HG03469 (cell line): ENCODE measurements at regions not wholly inside any gene's neighbourhood (a gene's known extent, or its start where the extent isn't known, plus 50 kb on each side); places are given as distances from the start of the nearest gene placed in this dataset.
"Not testable (repeated sequence)": the region's sequence is repeated elsewhere in the genome, so short reads cannot be mapped to it uniquely, and the experiment has no call there.

Experiments used
- ATAC-seq: cut with Tn5 transposase; IDR thresholded peaks from one replicate; pipeline ENCODE4 v1.9.1; 2021; ENCODE audit warnings: mild to moderate bottlenecking, moderate library complexity, moderate number of reproducible peaks; ENCODE audit not compliant: unreplicated experiment

DNA sequence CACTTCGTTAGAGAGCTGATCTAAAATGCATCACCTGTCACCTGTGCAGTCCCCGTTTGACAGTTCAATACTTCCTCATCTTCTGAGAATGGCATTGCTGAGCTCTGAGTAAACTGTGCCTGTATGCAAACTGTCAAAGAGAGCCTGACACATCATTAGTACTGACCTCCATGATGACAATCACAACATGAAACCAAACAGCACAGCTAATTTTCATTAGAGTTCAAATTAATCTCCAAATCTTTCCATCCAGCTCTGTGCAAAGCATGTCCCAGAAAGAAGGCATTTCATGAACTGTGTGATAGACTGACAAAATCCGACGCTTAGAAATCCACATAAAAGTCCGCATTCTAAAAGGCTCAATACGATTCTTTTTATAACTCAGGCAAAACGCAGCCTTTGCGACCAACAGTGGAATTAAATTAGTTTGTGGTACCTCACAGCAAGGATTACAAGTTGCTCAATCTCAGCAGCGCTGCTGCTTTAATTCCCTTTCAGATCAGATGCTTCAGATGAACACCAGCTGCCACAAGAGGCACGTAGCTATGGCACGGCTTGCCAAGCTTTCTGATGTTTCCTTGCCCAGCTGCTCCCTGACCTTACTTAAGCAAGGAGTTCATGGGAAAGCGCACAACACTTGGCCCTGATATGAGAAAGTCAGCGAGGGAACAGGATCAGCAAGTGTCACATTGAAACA lies 765.5 kb upstream of the PRMT6 start:
- no peak for ATAC-seq

DNA sequence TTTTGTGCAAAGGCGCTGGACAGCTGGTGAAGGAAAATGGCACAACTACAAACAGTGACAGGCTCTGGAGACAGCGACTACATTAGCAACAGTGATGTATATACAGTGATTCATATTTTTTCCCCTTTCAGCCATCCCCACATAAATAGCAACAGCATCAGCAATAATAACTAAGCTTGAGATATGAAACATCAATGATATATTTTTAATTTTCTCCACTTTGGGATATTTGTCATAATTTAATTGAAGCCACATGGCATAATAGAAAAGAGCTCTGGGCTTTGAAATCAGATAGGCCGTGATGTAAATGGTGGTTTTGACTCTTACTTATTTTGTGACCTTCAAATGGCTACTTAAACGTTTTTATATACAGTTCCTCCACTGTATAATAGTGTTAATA lies 764.3 kb upstream of the PRMT6 start:
- ATAC-seq: no peak

DNA sequence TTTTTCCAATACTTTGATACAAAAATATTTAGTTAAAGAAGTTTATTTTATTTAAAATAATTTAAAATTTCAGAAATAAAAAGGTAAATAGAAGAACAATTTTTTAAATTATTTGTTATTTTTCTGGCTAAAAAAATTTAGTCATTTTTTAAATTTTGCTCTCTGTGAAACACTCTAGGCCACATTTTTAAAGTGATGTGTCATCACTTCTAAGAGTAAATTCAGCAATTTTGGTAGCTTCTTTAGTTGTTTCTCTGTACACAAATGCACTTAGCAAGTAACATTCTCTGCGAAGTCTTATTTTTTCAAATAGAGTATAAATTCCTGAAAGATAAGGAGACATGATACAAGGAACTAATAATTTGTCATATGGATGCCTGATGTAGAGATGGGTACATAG lies 760.0 kb upstream of the PRMT6 start:
- ATAC-seq: no peak

DNA sequence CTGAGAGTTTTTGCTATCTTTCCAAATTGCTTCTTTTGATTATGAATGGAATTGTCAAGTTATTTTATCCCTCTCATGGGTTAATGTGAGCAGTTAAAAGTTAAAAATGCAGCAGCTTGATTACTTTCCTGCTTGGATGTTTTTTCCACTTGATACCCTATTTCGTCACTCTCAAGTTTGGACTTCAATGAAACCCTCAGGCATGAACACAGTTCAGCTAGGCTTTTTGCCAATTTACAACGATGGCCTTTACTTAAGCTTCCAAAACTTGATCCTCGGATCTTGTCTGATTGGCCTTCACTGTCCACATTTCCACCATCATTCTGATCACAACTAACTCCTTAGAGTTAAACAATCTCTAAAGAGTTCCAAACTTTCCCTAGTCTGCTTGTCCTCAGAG lies 752.4 kb upstream of the PRMT6 start:
- no peak for ATAC-seq

DNA sequence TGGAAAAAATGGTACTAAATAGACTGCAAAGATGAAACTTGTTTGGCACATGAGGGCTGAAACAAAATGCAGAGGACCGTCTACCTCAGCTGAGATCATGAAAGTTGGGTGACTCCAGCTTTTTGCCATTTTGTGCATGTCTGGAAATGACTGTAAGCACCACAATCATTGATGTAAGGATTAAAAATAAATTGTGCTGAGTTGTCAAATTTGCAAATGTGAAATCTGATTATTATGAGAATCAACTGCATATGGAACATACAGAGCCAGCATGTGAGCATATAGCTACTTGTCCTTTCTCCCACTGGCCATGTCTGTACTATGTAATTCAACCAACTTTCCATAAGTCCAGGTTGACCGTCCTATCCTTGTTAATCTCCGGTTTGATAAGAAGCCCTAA lies 736.9 kb upstream of the PRMT6 start:
- no peak for ATAC-seq

DNA sequence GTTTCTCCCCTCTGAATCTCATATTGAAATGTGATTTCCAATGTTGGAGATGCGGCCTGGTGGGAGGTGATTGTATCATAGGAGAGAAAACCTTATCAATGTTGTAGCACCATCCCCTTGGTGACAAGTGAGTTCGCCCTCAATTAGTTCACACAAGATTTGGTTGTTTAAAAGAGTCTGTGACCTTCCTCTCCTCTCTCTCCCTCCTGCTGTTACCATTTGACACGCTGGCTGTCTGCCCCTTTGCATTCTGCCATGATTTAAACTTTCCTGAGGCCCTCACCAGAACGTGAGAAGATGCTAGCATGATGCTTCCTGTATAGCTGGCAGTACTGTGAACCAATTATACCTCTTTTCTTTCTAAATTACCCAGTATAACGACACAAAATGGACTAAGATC lies 730.9 kb upstream of the PRMT6 start:
- ATAC-seq: no peak

DNA sequence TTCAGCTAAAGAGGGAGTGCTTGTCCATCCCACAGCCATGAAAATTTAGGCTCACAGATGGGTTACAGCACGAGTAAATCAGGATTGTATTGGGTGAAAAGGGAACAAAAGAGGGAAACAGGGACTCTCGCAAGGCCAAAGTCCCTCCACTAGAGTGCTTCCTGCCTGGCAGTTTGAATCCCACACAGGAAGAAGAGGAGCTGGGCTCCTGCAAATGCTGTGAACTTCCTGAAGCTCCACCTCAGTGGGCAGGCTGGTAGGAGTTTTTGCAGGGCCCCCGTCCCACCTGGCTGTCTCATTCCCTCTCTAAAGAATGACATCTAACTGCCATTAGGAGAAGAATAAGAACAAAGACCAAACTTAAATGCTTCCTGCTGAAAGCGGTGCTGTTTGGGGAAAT lies 712.0 kb upstream of the PRMT6 start:
- ATAC-seq: no peak

DNA sequence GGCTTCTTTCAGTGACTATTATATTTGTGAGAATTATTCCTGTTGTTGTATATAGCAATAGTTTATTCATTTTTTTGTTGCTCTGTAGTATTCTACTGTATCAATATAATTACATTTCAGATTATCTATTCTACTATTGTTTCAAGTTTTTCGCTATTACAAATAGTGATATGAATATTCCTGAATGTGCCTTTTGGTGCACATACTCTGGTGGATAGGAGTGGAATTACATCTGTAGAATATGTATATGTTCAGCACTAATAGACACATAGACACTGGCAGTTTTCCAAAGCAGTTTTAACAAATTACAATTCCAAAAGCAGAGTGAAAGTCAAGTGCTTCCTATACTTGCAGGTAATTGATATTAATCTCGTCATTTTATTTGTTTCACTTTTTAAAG lies 696.2 kb upstream of the PRMT6 start:
- ATAC-seq: no peak

DNA sequence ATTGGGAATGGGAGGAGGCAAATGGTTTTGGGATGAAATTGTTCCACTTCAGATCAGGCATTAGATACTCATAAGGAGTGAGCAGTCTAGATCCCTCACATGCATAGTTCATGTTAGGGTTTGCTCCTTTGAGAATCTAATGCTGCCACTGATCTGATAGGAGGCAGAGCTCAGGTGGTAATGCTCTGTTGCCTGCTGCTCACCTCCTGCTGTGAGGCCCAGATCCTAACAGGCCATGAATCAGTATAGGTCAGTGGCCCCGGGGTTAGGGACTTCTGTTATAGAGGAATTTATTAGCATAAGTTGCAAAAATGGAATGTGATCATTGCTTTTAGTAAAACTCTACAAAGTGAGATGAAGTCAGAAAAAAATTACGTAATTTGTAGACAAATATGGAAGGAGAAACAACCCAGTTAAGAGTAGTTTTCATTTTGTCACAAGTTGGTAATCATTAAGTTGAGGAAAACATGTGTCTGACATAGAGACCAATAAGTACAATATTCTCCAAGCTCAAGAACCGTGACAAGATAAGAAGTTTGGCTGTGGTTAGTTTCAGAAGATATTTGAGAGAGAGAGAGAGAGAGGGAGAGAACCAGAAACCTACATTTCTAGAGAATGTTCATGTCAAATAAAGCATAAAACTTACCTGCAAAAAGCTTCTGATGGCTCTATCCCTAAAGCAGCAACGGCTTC lies 689.7 kb upstream of the PRMT6 start:
- no peak for ATAC-seq

DNA sequence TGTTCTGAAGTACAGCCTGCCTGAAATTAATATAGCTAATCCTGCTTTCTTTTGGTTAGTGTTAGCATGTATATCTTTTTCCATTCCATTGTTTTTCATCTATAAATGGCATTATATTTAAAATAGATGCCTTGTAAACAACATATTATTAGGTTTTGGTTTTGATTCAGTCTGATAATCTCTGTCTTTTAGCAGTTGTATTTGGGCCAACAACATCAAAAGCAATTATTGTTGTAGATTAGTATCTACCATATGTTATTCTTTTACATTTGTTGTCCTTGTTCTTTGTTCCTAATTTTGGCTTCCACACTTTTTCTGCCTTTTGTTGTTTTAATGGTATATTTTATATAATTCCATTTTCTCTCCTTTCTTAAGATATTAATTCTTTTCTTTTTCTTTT lies 678.2 kb upstream of the PRMT6 start:
- ATAC-seq: no peak

DNA sequence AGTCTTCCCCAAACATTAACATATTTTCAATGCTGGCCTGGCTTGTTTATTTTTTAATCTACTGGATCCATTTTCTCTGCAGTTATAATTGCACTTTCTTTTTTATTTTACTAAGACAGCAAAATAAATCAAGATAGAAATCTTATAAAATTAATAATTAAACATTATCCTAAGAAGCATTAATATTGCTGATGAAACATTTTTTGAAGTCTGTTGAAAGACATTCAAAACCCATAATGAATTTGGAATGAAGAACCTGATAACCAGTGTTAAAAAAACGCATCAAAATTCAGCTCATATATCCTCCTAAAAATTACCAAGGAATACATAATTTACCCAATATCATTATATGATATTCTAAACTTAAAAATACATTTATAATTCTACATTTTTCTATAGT lies 675.7 kb upstream of the PRMT6 start:
- ATAC-seq: no peak

DNA sequence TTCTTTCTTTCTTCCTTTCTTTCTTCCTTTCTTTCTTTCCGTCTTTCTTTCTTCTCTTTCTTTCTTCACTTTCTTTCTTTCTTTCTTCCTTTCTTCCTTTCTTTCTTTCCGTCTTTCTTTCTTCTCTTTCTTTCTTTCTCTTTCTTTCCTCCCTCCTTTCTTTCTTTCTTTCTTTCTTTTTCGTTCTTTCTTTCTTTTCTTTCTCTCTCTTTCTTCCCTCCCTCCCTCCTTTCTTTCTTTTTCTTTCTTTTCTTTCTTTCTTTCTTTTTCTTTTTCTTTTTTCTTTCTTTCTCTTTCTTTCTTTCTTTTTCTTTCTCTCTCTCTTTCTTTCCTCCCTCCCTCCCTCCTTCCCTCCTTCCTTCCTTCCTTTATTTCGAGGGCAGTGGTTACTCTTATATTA lies 667.3 kb upstream of the PRMT6 start:
- not testable (repeated sequence) for ATAC-seq

DNA sequence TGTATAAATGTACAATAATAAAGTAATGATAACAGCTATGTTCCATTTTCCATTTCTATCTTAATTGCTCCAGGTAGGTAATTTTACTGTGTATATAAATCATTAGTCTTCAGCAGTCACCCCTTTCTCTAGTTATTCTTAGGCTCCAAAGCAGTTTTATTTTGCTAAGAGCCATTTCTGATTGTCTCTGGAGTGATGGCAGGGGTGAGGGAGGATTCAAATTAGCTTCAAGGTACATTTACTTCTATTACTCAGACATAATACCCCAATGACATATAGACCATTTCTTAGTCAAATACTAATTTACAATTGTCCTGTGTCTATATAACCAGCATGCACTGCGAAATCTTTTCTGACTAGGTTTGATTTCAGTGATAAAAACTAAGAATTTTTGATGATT lies 663.4 kb upstream of the PRMT6 start:
- ATAC-seq: no peak

DNA sequence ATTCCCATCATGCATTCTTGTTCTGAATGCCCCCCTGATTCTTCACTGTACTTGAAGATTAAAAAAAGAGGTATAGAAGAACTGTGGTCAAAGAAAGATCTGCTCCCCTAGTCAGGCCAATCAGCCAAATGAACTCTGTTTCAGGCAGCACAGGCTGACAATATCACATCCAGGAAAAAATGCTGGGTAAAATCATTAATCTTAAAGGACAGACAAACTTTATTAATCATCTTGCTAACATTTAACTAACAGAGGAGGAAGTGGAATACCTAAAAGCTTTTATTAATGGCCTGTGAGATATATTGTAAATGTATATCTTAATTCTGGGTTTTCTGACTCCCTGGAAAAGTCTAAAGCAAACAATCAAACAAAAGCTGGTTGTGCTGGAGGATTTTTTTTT lies 660.5 kb upstream of the PRMT6 start:
- no peak for ATAC-seq

DNA sequence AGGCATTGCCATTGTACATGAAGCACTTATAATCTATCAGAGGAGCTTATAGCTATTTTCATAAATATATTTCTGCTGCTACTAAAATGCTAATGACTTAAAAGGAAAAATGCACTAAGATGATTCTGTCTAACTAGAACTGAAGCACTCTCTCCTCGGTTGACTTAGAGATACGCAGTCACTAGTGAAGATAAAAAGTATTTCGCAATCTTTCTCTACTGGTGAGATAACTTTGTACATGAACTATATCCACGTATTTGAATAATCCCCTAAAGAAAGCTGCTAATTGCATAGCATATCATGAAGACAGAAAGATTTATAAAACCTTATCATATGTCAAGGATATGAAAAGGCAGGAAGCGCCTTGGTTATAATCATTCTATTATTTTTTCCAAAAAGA lies 658.1 kb upstream of the PRMT6 start:
- no peak for ATAC-seq

DNA sequence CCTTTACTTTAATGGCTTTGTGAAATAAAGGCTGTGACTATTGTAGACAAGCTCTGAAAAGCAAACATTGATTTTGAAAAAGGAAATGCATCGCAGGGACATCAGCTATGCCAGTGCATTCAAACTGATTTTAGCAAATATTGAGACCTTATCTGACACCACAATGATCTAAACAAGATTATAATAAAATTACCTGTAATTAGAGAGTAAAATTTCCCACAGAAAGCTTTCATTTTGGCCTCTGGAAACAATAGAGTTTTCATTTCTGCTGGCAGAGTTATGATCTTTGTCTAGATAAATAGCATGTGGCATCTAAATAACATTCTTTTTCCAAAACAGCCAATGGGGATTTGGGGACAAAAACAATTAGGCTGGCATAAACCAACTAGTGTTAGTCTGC lies 650.4 kb upstream of the PRMT6 start:
- no peak for ATAC-seq

DNA sequence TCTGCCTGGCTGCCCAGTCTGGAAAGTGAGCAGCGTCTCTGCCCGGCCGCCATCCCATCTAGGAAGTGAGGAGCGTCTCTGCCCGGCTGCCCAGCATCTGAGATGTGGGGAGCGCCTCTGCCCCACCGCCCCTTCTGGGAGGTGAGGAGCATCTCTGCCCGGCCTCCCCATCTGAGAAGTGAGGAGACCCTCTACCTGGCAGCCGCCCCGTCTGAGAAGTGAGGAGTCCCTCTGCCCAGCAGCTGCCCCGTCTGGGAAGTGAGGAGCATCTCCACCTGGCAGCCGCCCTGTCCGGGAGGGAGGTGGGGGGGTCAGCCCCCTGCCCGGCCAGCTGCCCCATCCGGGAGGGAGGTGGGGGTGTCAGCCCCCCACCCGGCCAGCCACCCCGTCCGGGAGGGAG lies 644.2 kb upstream of the PRMT6 start:
- not testable (repeated sequence) for ATAC-seq

DNA sequence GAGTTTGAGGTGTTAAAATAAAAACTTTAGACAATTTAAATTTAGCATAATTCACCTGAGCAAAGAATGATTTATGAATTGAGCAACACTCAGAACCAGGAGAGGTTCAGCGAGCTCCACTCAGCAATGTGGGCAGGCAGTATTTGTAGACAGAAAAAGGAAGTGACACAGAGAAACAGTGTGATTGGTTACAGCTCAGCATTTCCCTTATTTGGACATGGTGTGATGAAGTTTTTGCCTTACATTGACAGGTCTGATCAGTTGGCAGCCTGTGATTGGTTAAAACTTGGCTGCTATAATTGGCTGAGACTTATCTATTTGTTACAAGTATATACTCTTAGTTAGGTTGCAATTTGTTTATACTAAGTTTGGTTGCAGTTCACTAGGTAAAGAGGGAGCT lies 621.2 kb upstream of the PRMT6 start:
- ATAC-seq: no peak

DNA sequence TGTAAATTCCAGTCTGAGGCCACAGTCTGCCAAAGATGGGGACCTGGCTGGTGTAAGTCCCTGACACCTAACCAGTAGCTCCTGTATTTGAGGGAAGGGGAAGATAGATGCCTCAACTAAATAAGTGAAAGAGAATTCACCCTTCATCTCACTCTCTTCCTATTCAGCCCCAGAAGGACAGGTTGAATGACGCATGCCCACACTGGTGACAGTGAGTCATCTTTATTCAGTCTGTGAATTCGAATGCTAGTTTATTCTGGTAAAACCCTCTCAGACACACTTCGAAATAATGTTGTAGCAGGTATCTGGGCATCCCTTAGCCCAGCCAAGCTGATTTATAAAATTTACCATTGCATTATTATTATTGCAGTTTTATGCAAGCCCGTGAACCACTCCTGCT lies 617.0 kb upstream of the PRMT6 start:
- no peak for ATAC-seq

DNA sequence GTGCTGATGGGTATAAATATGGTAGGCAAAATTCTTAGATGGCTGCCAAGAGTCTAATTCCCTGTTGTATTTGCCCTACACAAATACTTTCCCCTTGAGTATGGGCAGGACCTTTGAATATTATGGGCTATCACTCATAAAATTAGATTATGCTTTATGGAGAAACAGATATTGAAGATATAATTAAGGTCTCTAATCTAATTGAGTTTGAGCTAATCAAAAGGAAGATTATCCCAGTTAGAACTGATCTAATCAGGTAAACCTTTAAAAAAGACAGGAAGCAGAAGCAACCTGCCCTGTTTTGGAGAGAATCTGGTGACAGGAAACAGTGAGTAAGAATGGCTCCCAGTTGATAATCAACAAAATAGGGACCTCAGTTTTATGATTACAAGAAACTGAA lies 609.0 kb upstream of the PRMT6 start:
- ATAC-seq: no peak

DNA sequence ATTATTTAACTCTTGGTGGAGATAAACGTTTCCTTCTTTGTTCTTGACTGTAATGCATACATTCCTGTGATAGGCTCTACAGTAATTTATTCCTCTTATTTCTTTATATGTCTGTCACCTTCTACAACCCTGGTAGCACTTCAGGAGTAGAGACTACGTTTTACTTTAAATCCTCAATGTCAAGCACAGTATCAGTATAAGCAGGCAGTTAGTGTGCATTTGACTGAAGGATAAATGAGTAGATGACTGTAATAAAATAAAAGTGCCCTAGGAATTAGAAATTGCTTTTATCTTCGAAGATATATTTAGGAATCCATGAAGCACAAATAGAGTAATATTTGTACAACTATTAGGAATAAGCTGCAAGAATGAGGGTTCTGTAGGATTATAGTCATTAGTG lies 599.6 kb upstream of the PRMT6 start:
- no peak for ATAC-seq

DNA sequence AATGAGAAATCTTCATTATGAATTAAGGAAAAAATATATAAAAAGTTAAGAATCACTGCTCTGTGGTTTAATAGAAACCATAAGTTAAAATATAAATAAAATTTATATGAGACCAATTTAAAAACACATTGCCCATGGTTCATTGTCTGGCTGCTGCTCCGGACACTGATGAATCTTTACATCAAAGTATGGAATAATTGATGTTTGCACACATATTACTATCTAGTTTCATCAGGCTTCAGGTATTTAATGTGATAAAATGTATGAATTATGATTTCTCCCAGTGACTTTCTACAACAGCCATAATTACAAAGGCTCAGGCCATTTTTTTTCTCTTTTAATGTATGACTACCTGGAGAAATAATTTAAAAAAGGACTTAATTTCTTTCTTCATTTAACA lies 599.1 kb upstream of the PRMT6 start:
- ATAC-seq: no peak

DNA sequence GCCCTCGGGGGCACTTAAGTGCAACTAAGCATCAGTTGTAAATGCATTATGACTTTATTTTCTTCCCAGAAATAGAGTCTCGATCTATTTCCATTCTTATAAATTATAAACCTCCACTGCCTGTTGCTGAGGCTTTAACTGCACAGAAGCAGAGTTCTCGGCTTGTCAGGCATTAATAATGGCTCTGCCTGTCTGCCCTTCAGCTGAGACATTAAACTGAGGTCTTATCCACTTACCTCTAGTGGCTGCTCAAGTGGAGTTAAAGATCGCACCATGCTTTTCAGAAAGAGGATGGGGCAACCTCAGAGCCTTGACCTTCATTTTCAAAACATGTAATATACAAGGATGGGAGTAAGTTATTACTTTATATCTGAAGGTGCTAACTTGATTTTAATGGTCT lies 597.6 kb upstream of the PRMT6 start:
- no peak for ATAC-seq
